ENCODE measurements at regions not wholly inside any gene's neighbourhood (a gene's known extent, or its start where the extent isn't known, plus 50 kb on each side); places are given as distances from the start of the nearest gene placed in this dataset.

DNA sequence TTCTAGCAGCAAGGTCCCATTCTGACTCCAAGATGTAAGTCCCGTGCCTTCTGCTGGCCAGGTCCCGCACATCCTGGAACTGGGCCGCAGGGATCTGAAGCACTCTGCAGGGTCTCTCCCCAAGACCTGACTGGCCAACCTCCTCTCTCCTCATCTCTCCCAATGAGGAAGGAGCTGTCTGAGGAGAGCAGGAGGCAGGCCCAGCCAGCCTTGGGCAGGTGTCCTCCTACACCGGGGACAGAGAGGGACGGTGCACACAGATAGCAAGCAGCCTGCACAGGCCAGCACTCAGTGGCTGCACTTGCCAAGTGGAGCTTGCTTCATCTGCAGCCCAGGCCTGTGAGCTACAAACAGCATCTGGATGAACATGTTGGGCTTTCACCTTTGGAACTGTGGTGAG, 76.8 kb upstream of the CD93 start:
- Mint-ChIP-seq H3K27me3 (ENCODE audit: low read depth, unreplicated experiment) (peaks cover 9% of the 10 kb centered on the region), H3K36me3 (ENCODE audit: low read depth, unreplicated experiment) (no peaks in the 10 kb centered on the region), H3K4me3 (ENCODE audit: unreplicated experiment) (no peak overlapping the region), H3K9me3 (ENCODE audit: unreplicated experiment) (no peaks in the 10 kb centered on the region), H3K4me1 (ENCODE audit: low read depth, unreplicated experiment) (peaks cover 3% of the 10 kb centered on the region), H3K27ac (ENCODE audit: unreplicated experiment) (no peak overlapping the region)
- H3K9ac ChIP-seq (ENCODE audit: low read length), result no peak overlapping the region
- H3K27me3 ChIP-seq (ENCODE audit: insufficient read depth, low read length), result no peaks in the 10 kb centered on the region
- H3K79me2 ChIP-seq (ENCODE audit: insufficient read depth, low read length), result no peaks in the 10 kb centered on the region
- H3K4me1 ChIP-seq (ENCODE audit: insufficient read depth, low read length), result peaks cover 25% of the 10 kb centered on the region
- no peaks in the 10 kb centered on the region for H3K36me3 ChIP-seq (ENCODE audit: insufficient read depth, low read length)
- no peaks in the 10 kb centered on the region for H4K20me1 ChIP-seq (ENCODE audit: insufficient read depth, low read length)
- H3K4me2 ChIP-seq (ENCODE audit: low read length), result no peak overlapping the region
- H3K9me3 ChIP-seq (ENCODE audit: insufficient read depth, low read depth, low read length), result no peaks in the 10 kb centered on the region
- no peak for FAIRE-seq
- no peak for TF ChIP-seq EZH2 (IDR thresholded peaks at IDR 0.05; ENCODE audit: insufficient read depth, low read length)
- TF ChIP-seq, protein P1, sequence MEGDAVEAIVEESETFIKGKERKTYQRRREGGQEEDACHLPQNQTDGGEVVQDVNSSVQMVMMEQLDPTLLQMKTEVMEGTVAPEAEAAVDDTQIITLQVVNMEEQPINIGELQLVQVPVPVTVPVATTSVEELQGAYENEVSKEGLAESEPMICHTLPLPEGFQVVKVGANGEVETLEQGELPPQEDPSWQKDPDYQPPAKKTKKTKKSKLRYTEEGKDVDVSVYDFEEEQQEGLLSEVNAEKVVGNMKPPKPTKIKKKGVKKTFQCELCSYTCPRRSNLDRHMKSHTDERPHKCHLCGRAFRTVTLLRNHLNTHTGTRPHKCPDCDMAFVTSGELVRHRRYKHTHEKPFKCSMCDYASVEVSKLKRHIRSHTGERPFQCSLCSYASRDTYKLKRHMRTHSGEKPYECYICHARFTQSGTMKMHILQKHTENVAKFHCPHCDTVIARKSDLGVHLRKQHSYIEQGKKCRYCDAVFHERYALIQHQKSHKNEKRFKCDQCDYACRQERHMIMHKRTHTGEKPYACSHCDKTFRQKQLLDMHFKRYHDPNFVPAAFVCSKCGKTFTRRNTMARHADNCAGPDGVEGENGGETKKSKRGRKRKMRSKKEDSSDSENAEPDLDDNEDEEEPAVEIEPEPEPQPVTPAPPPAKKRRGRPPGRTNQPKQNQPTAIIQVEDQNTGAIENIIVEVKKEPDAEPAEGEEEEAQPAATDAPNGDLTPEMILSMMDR (IDR thresholded peaks at IDR 0.05; ENCODE audit: insufficient read depth, low read depth, low read length), result no peak
- no peak overlapping the region for H2AFZ ChIP-seq (ENCODE audit: low read depth, low read length)
- no peak for DNase-seq (ENCODE audit: low read depth)
- H3K27ac ChIP-seq (ENCODE audit: low read depth, low read length), result no peak overlapping the region
- H3K4me3 ChIP-seq (ENCODE audit: insufficient read depth, low read depth, low read length), result no peak overlapping the region

DNA sequence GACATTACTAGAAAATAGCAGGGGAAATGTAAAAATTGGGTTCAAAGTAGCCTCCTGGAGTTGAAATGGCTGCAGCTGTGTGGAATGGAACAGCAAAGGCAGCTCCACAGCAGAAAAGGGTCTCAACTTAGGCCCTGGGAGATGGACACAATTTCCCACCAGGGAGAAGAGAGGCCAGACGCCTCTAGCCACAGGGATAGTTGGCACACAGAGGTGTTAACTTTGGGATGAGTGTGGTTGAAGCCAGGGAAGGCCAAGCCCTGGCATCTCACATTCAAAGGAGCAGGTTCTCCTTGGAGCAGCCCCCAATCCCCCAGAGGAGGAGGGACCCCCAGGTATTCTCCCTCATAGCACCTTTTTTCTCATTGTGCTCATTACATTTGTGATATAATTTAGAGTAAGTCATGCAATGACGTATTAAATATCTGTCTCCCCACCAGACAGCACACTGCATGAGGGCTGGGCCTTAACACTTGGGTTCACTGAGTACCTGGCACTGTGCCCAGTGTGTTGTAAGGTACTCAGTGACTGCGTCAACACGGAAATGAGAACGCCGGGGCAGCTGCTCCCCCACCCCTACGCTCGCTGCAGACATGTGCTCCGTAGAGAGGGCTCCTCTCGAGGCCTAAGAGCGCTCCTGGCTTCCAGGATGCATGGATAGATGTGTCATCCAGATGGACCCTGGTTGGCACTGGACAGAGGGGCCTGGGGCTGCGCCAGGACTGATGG, 76.0 kb upstream of the CD93 start:
- H3K27ac Mint-ChIP-seq (ENCODE audit: unreplicated experiment), result no peak overlapping the region
- Histone ChIP-seq H3K4me1 (ENCODE audit: insufficient read depth, low read length) (peaks cover 24% of the 10 kb centered on the region), H4K20me1 (ENCODE audit: insufficient read depth, low read length) (no peaks in the 10 kb centered on the region), H3K27ac (ENCODE audit: low read depth, low read length) (no peak overlapping the region), H3K36me3 (ENCODE audit: insufficient read depth, low read length) (no peaks in the 10 kb centered on the region), H3K4me3 (ENCODE audit: insufficient read depth, low read depth, low read length) (no peak overlapping the region), H2AFZ (ENCODE audit: low read depth, low read length) (no peak overlapping the region), H3K4me2 (ENCODE audit: low read length) (no peak overlapping the region), H3K27me3 (ENCODE audit: insufficient read depth, low read length) (no peaks in the 10 kb centered on the region), H3K9me3 (ENCODE audit: insufficient read depth, low read depth, low read length) (no peaks in the 10 kb centered on the region), H3K79me2 (ENCODE audit: insufficient read depth, low read length) (no peaks in the 10 kb centered on the region), H3K9ac (ENCODE audit: low read length) (no peak overlapping the region)
- FAIRE-seq, result no peak
- H3K36me3 Mint-ChIP-seq (ENCODE audit: low read depth, unreplicated experiment), result no peaks in the 10 kb centered on the region
- no peak overlapping the region for H3K4me3 Mint-ChIP-seq (ENCODE audit: unreplicated experiment)
- peaks cover 3% of the 10 kb centered on the region for H3K4me1 Mint-ChIP-seq (ENCODE audit: low read depth, unreplicated experiment)
- no peaks in the 10 kb centered on the region for H3K9me3 Mint-ChIP-seq (ENCODE audit: unreplicated experiment)
- H3K27me3 Mint-ChIP-seq (ENCODE audit: low read depth, unreplicated experiment), result peaks cover 9% of the 10 kb centered on the region
- TF ChIP-seq, protein P1 (IDR thresholded peaks at IDR 0.05; ENCODE audit: insufficient read depth, low read depth, low read length), result no peak
- no peak for TF ChIP-seq EZH2 (IDR thresholded peaks at IDR 0.05; ENCODE audit: insufficient read depth, low read length)
- peak; percentile 71 for DNase-seq (ENCODE audit: low read depth)

DNA sequence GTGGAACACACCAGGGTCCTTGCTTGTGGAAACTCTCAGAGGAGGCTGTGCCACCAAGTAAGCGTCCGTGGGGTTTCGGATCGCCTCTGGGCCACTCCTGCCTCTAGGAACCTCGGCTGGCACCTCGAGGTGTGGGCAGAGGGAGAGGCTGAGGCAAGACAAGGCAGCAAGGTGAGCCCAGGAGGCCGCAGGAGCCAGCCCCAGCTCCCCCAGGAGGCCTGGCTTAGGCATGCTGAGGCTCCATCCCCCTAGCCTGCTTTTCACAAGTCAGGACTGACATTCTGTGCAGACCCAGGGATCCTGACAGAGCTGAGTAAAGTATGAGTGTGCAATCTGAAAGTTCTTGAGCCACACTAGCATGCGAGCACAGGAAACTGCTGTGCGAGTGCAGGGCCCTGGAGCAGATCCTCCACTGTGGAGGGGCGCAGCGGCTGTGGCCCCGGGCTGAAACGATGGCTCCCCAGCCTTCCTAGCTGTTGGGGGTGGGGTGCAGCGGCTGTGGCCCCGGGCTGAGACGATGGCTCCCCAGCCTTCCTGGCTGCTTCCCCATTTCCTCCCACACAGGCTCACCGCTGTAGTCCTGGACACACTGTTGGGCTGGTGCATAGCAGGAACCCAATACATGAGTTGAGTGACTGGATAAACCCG, 75.2 kb upstream of the CD93 start:
- peak overlapping the region; percentile 48 for H2AFZ ChIP-seq (ENCODE audit: low read depth, low read length)
- DNase-seq (ENCODE audit: low read depth) (peak; percentile 21), FAIRE-seq (no peak)
- Mint-ChIP-seq H3K27ac (ENCODE audit: unreplicated experiment) (no peak overlapping the region), H3K36me3 (ENCODE audit: low read depth, unreplicated experiment) (no peaks in the 10 kb centered on the region), H3K27me3 (ENCODE audit: low read depth, unreplicated experiment) (peaks cover 9% of the 10 kb centered on the region), H3K4me1 (ENCODE audit: low read depth, unreplicated experiment) (peaks cover 6% of the 10 kb centered on the region), H3K9me3 (ENCODE audit: unreplicated experiment) (no peaks in the 10 kb centered on the region), H3K4me3 (ENCODE audit: unreplicated experiment) (no peak overlapping the region)
- no peak overlapping the region for H3K9ac ChIP-seq (ENCODE audit: low read length)
- H3K9me3 ChIP-seq (ENCODE audit: insufficient read depth, low read depth, low read length), result no peaks in the 10 kb centered on the region
- peak overlapping the region; percentile 13 for H3K27ac ChIP-seq (ENCODE audit: low read depth, low read length)
- no peaks in the 10 kb centered on the region for H3K79me2 ChIP-seq (ENCODE audit: insufficient read depth, low read length)
- peaks cover 30% of the 10 kb centered on the region for H3K4me1 ChIP-seq (ENCODE audit: insufficient read depth, low read length)
- H3K27me3 ChIP-seq (ENCODE audit: insufficient read depth, low read length), result no peaks in the 10 kb centered on the region
- H4K20me1 ChIP-seq (ENCODE audit: insufficient read depth, low read length), result no peaks in the 10 kb centered on the region
- no peaks in the 10 kb centered on the region for H3K36me3 ChIP-seq (ENCODE audit: insufficient read depth, low read length)
- no peak overlapping the region for H3K4me3 ChIP-seq (ENCODE audit: insufficient read depth, low read depth, low read length)
- H3K4me2 ChIP-seq (ENCODE audit: low read length), result peak overlapping the region; percentile 45
- no peak for TF ChIP-seq EZH2 (IDR thresholded peaks at IDR 0.05; ENCODE audit: insufficient read depth, low read length)
- TF ChIP-seq, protein P1 (IDR thresholded peaks at IDR 0.05; ENCODE audit: insufficient read depth, low read depth, low read length), result no peak
